K562 (cell line): ENCODE measurements at regions not wholly inside any gene's neighbourhood (a gene's known extent, or its start where the extent isn't known, plus 50 kb on each side); places are given as distances from the start of the nearest gene placed in this dataset.

Source experiments
- ATAC-seq: fragments of 200-7000 bp; cut with Tn5 transposase; 3 replicates; pipeline ENCODE4 v1.9.1; 2020; ENCODE audit warnings: moderate library complexity
- BruUV-seq: library from RNA; stranded (reverse); fragments of 400-500 nt; replicated peaks from 2 replicates; lab custom pipeline; 2021; lab: Mats Ljungman, UMichigan
- CTCF ChIA-PET: fragments of 300-600 bp; formaldehyde crosslinking; extraction: SDS; loops from one replicate; lab custom pipeline; 2021; ENCODE audit warnings: low intra/inter-chr PET ratio; lab: Yijun Ruan, JAX
- POLR2A ChIA-PET: fragments of 300-600, 350-650 bp; sonication (Branson Sonifier 250); formaldehyde crosslinking; extraction: SDS; loops from one replicate; lab custom pipeline; 2021; ENCODE audit warnings: antibody characterized with exemption, inconsistent platforms; lab: Yijun Ruan, JAX
- DNase-seq, 4 experiments: peaks; one replicate each; pipeline versions ENCODE4 v3.0.0 to v3.0.0-alpha.2; 2011 to 2018; ENCODE audit warnings: low spot score in 3 of 4, mixed read lengths in 3 of 4; ENCODE audit errors: extremely low read depth in 1 of 4
- FAIRE-seq: peaks from 2 replicates; lab custom pipeline; 2011; peaks lifted over from hg19 to GRCh38; lab: Jason Lieb, UNC
- H2AFZ ChIP-seq: 2 replicates; pipeline ENCODE4 v1.6.0; 2011; ENCODE audit warnings: low read depth, low read length, control low read depth, inconsistent platforms
- H3K27ac ChIP-seq: fragments of 200-600 bp; 3 replicates; pipeline ENCODE4 v1.8.0; 2011; ENCODE audit warnings: low read depth, mild to moderate bottlenecking, control low read depth, inconsistent platforms, low read length, moderate library complexity, mixed read lengths; ENCODE audit errors: extremely low read depth
- H3K27me3 ChIP-seq, 2 experiments: fragments of 300-600 bp in 1 of 2; 2 replicates in 1 of 2; 3 replicates in 1 of 2; pipeline versions ENCODE4 v1.6.0 to v1.8.0; 2011; ENCODE audit warnings: inconsistent platforms in 2 of 2, low read length in 2 of 2, mild to moderate bottlenecking in 1 of 2, mixed read lengths in 1 of 2, moderate library complexity in 1 of 2; ENCODE audit not compliant: control insufficient read depth in 2 of 2, insufficient read depth in 2 of 2
- H3K36me3 ChIP-seq: fragments of 300-600 bp; 3 replicates; pipeline ENCODE4 v1.8.0; 2011; ENCODE audit warnings: mild to moderate bottlenecking, low read length, inconsistent platforms; ENCODE audit not compliant: control insufficient read depth, insufficient read depth
- H3K4me1 ChIP-seq, 2 experiments: fragments of 200-600 bp in 1 of 2; replicated peaks in 1 of 2; 2 replicates in 1 of 2; 3 replicates in 1 of 2; pipeline versions ENCODE4 v1.5.1 to v1.8.0; 2011; ENCODE audit warnings: inconsistent platforms in 2 of 2, low read length in 2 of 2, mild to moderate bottlenecking in 1 of 2, mixed read lengths in 1 of 2, moderate library complexity in 1 of 2; ENCODE audit not compliant: control insufficient read depth in 2 of 2, insufficient read depth in 2 of 2
- H3K4me2 ChIP-seq: 2 replicates; pipeline ENCODE4 v1.6.1; 2011; ENCODE audit warnings: low read length, control low read depth, inconsistent platforms, mixed read lengths; ENCODE audit not compliant: insufficient read depth
- H3K4me3 ChIP-seq: fragments of 200-600 bp; sonication (generic), shearing (Covaris generic); 2 replicates; pipeline ENCODE4 v1.5.1; 2016; ENCODE audit warnings: control low read depth, inconsistent platforms
- H3K79me2 ChIP-seq: fragments of 200-600 bp; 3 replicates; pipeline ENCODE4 v1.8.0; 2011; ENCODE audit warnings: low read length, inconsistent platforms; ENCODE audit not compliant: control insufficient read depth, insufficient read depth
- H3K9ac ChIP-seq, 2 experiments: 2 replicates each; pipeline versions ENCODE4 v1.6.0 to v1.6.1; 2011; ENCODE audit warnings: low read depth in 2 of 2, low read length in 2 of 2, control low read depth in 1 of 2, inconsistent platforms in 1 of 2, mild to moderate bottlenecking in 1 of 2, mixed read lengths in 1 of 2; ENCODE audit not compliant: insufficient read depth in 1 of 2
- H3K9me1 ChIP-seq: one replicate; pipeline ENCODE4 v1.6.0; 2011; ENCODE audit warnings: inconsistent platforms, mild to moderate bottlenecking, low read length, moderate library complexity; ENCODE audit not compliant: control insufficient read depth, insufficient read depth
- H3K9me3 ChIP-seq: replicated peaks from 2 replicates; pipeline ENCODE4 v1.5.1; 2011; ENCODE audit warnings: low read depth, low read length, inconsistent platforms; ENCODE audit not compliant: control insufficient read depth, insufficient read depth
- H4K20me1 ChIP-seq: replicated peaks from 2 replicates; pipeline ENCODE4 v1.6.1; 2011; ENCODE audit warnings: low read length, inconsistent platforms, mixed read lengths; ENCODE audit not compliant: control insufficient read depth, insufficient read depth
- BRD4 ChIP-seq: fragments of 200-600 bp; sonication (generic); IDR thresholded peaks from 2 replicates; pipeline ENCODE4 v1.6.1; 2017; ENCODE audit warnings: inconsistent platforms
- EWSR1 ChIP-seq: fragments of 450-650 bp; IDR thresholded peaks from 2 replicates; pipeline ENCODE4 v1.6.1; 2018; ENCODE audit warnings: borderline replicate concordance, mild to moderate bottlenecking, low read depth, moderate library complexity; ENCODE audit not compliant: partially characterized antibody
- IRF9 ChIP-seq: fragments of 450-650 bp; IDR thresholded peaks from 2 replicates; pipeline ENCODE4 v1.6.1; 2016; ENCODE audit warnings: missing biosample characterization, missing genetic modification characterization
- SAP30 ChIP-seq: fragments of 200-600 bp; sonication (generic); IDR thresholded peaks from 2 replicates; pipeline ENCODE4 v1.6.1; 2012; ENCODE audit warnings: borderline replicate concordance, low read depth, mild to moderate bottlenecking, moderate library complexity, low read length, control low read depth, inconsistent platforms; ENCODE audit not compliant: insufficient read depth, poor library complexity, severe bottlenecking
- SRSF3 ChIP-seq: fragments of 200-400 bp; formaldehyde crosslinking; IDR thresholded peaks from 2 replicates; pipeline ENCODE4 v1.6.1; 2016; ENCODE audit warnings: mild to moderate bottlenecking, low read length, moderate library complexity; ENCODE audit not compliant: insufficient read depth
- TAF9B ChIP-seq: fragments of 450-650 bp; IDR thresholded peaks from 2 replicates; pipeline ENCODE4 v1.6.1; 2018; ENCODE audit warnings: mild to moderate bottlenecking; ENCODE audit not compliant: partially characterized antibody
- ZNF174 ChIP-seq: fragments of 250-450 bp; sonication (Bioruptor Pico); IDR thresholded peaks from 2 replicates; pipeline ENCODE4 v1.4.0; 2020; ENCODE audit warnings: mild to moderate bottlenecking
- WGBS: fragments of 100-300 bp; shearing (Covaris generic); methylation state at CpG from one replicate; pipeline ENCODE4 v1.1.6; 2016; ENCODE audit warnings: low coverage, mixed read lengths; ENCODE audit not compliant: insufficient coverage; ENCODE audit errors: missing lambda C conversion rate; 5-methylcytosine and 5-hydroxymethylcytosine counted together
- in situ Hi-C: fragments of 300-500 bp; cut with MboI; formaldehyde crosslinking; loops from 4 replicates; pipeline ENCODE4 v1.15.0; 2018; ENCODE audit warnings: inconsistent platforms, mixed read lengths
- intact Hi-C: fragments of 100-400 bp; cut with micrococcal nuclease; formaldehyde crosslinking; loops from 2 replicates; pipeline ENCODE4 v1.14.2; 2022

- intact Hi-C loops: no loop called here
- no TSS peak for BruUV-seq
These were observed 239.1 kb upstream of the NUDT12 start for GRCh38 chr5:103801681-103802080.

GRCh38 chr5:103800741-103801495 is 238.3 kb upstream of the NUDT12 start:
- Histone ChIP-seq H3K4me3 (no peak overlapping the region), H3K27me3 (no peaks in the 10 kb centered on the region), H3K9me1 (no peaks in the 10 kb centered on the region), H3K9me3 (no peaks in the 10 kb centered on the region), H3K4me1 (no peaks in the 10 kb centered on the region), H3K36me3 (no peaks in the 10 kb centered on the region), H3K9ac (no peak overlapping the region), H3K79me2 (no peaks in the 10 kb centered on the region), H4K20me1 (no peaks in the 10 kb centered on the region), H3K27ac (no peak overlapping the region), H2AFZ (no peak overlapping the region), H3K4me2 (no peak overlapping the region)
- CTCF ChIA-PET: no interaction called here
- DNase-seq: no peak
- WGBS: 7% methylated on average over 2 of the region's 2 CpGs
- intact Hi-C loops (no loop called here), in situ Hi-C loops (no loop called here)
- no peak for TF ChIP-seq IRF9
- BruUV-seq: no TSS peak
- FAIRE-seq: no peak
- POLR2A ChIA-PET: interaction anchor here (0.9 kb wide), 1 partner anchor 24 kb away, joined by 3 read pairs; no protein-coding TSS in a partner anchor
- ATAC-seq: no peak

More at GRCh38 chr5:103801681-103802080, 239.1 kb upstream of the NUDT12 start:
- Histone ChIP-seq H3K9ac (no peak overlapping the region), H3K9me3 (no peaks in the 10 kb centered on the region), H3K27ac (no peak overlapping the region), H3K9me1 (no peaks in the 10 kb centered on the region), H3K36me3 (no peaks in the 10 kb centered on the region), H3K4me2 (no peak overlapping the region), H3K27me3 (no peaks in the 10 kb centered on the region), H2AFZ (no peak overlapping the region), H4K20me1 (no peaks in the 10 kb centered on the region), H3K4me1 (no peaks in the 10 kb centered on the region), H3K79me2 (no peaks in the 10 kb centered on the region), H3K4me3 (no peak overlapping the region)
- ChIA-PET CTCF (no interaction called here), POLR2A (no interaction called here)
- ATAC-seq (no peak), FAIRE-seq (no peak), DNase-seq (no peak)
- TF ChIP-seq TAF9B (no peak), SRSF3 (no peak), ZNF174 (CRISPR knock-in tag) (no peak), EWSR1 (no peak), SAP30 (no peak), BRD4 (no peak)
- in situ Hi-C loops: no loop called here
- WGBS: 0% methylated on average over 1 of the region's 1 CpG
